ENCODE measurements at regions not wholly inside any gene's neighbourhood (a gene's known extent, or its start where the extent isn't known, plus 50 kb on each side); places are given as distances from the start of the nearest gene placed in this dataset.
"Not testable (repeated sequence)": the region's sequence is repeated elsewhere in the genome, so short reads cannot be mapped to it uniquely, and the experiment has no call there.

- DNase-seq (ENCODE audit: low spot score) = no peak
Measured at GRCh38 chr5:93359296-93359959, 221.6 kb downstream of the NR2F1-AS1 start.

DNA sequence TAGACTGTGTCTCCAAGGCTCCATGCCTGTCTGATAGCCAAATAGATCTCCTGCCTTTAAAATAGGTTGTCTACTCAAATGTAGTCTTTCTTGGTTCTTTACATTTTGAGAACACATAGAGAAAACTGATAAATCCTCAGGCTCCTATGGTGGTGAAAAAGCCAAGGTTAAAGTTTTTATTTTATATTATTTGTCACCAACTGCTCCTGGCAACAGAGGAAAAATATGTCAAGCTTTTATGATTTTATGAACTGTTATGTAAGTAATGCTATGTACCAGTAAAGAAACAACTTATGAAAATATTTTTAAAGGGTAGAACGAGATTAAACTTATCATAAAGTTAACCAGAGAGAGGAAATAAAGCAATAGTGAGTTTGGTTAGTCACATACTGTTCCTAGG is 222.8 kb downstream of the NR2F1-AS1 start:
- DNase-seq (ENCODE audit: low spot score) = no peak

DNA sequence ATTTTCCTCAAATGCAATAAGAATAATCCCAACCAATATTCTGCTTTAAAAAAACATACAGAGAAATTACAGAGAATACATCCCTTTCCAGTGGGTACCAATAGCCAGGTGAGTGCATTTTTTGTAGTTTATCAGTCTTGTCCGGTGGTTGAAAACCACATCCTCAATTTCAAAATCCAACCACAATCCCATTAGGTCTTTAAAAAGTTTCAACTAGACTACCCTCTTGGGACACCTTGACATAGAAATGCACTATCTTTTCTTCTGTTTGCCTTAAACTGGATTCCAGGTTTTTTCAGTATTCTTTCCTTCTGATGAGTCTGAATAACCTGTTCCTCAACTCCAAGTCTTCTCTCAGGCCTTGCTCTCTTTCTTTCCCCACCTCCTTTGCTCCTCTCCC is 223.3 kb downstream of the NR2F1-AS1 start:
- DNase-seq (ENCODE audit: low spot score) = no peak

DNA sequence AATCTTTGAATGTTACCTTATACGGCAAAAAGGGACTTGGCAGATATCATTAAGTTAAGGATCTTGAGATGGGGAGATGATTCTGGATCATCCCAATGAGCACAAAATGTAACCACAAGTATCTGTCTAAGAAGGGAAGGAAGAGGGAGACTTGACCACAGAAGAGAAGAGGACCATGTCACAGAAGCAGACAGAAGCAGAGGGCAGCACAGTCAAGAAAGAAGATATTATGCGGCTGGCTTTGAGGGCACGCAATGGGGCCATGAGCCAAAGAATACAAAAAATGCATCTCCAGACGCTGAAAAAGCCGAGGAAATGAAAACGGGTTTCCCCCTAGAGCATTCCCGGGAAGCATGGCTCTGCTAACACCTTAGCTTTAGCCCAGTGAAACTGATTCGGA is 225.3 kb downstream of the NR2F1-AS1 start:
- DNase-seq (ENCODE audit: low spot score) = no peak

DNA sequence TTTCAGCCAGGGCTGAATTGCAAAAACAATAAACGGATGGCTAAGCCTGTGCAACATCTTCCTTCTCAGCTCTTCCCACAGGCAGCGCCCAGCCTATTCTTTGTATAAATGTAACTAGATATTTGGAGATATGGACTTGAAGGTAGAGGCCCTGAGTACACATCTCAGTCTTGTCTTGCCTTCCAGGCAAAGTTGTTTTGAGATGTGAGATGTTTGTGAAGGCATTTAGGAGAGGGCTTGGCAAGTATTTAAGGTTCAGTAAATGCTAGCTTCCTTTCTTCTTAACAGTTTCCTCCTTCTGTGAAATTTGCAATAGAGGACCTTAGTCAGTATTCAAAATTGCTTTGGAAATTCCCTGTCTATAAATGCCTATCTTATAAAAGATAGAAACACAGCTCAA is 228.8 kb downstream of the NR2F1-AS1 start:
- no peak for DNase-seq (ENCODE audit: low spot score)

- DNase-seq (ENCODE audit: low spot score) = no peak
Measured at GRCh38 chr5:93349613-93350012, 231.4 kb downstream of the NR2F1-AS1 start.

- DNase-seq (ENCODE audit: low spot score) = no peak
Measured at GRCh38 chr5:93348231-93348630, 232.8 kb downstream of the NR2F1-AS1 start.

- DNase-seq (ENCODE audit: low spot score) = not testable (repeated sequence)
Measured at GRCh38 chr5:93346850-93347249, 234.2 kb downstream of the NR2F1-AS1 start.

DNA sequence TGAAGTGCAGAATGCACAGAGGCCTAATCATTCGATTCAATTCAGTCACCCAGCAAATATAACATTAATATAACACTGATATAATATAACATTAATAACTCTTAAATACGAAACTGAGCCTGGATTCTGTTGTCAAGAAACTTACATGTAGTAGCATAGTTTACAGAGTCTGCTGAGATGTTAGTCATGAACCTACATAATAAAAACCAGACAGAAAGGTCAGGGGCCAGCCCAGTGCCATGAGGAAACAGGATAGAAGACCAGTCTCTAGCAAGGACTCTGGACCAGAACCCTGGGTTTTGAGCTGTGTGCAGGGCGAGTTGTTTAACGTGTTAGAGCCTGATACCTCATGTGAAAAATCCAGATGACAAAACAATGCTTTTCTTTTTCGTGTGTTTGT is 234.7 kb downstream of the NR2F1-AS1 start:
- DNase-seq (ENCODE audit: low spot score) = no peak

DNA sequence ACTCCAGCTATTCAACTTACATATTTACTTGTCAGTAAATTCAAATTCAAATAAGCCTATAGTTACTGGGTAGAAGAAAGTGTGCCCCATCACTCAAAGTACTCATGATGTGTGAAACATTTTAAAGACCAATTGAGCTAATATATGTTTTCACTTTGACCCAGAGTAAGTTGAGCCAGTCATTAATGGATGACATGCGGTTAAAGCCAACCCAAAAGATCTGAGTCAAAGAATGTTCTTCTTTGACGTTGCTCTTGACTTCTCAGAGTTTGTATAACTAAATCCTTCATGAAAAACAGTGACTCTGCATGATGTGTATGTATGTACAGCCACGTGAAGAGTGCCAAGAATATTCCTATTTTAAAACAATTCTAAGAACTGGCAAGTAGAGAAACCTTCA is 237.4 kb downstream of the NR2F1-AS1 start:
- DNase-seq (ENCODE audit: low spot score) = no peak

GRCh38 chr5:93342563-93343061 is 238.4 kb downstream of the NR2F1-AS1 start:
- DNase-seq (ENCODE audit: low spot score) = no peak

GRCh38 chr5:93340881-93341280 is 240.1 kb downstream of the NR2F1-AS1 start:
- DNase-seq (ENCODE audit: low spot score) = no peak

- no peak for DNase-seq (ENCODE audit: low spot score)
Measured at GRCh38 chr5:93337138-93337537, 243.9 kb downstream of the NR2F1-AS1 start.

DNA sequence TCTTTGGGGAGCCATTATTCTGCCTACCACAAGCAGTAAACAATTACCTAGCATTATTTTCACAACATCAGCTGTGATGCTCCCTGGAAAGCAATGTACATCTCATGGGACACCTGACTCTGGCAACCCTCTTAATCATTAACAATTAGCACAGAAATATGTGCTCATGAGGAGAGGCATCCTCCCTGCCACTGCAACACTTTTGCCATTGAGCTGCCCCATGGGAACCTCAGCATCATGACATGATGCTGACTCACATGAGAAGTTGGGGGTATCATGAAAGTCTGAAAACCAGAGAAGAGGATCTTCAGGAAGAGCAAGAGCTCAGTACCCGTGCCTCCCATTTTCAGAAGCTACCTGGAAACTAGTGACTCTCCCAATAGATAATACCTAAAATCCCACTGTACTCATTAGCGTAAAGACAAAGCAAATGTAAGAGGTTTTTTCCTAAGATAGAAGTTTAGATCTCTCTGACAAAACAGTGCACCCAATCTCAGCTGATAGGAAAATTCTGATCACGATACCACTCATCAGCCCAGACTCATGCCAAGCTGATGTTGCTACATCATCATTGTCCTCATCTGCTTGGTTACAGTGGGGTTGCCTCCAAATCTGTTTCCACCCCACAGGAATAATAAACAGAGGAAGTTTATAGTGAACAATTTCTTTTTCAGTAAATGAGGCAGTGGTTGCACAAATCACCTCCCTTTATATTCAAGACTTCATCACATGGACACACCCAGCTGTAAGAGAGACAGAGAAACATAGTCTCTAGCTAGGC is 244.5 kb downstream of the NR2F1-AS1 start:
- no peak for DNase-seq (ENCODE audit: low spot score)

- DNase-seq (ENCODE audit: low spot score) = no peak
Measured at GRCh38 chr5:93331863-93332262, 249.2 kb downstream of the NR2F1-AS1 start.

DNA sequence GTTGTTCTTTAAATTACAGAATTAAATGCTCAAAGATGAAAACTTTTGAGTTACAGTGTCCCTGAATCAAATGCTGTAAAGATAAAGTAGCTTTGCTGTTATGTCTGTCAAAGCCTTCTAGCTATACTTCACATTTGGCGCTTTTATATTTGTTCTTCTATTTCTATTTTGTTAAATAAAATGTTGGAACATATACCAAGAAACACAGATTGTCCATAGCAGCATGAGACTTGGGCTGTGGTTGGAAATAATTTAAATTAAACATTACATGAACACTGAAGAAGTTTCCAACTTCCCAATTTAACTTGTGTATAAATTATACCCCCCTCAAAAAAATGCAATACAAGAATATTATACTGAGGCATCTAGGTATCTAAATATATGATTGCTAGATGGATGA is 249.8 kb downstream of the NR2F1-AS1 start:
- DNase-seq (ENCODE audit: low spot score) = no peak

DNA sequence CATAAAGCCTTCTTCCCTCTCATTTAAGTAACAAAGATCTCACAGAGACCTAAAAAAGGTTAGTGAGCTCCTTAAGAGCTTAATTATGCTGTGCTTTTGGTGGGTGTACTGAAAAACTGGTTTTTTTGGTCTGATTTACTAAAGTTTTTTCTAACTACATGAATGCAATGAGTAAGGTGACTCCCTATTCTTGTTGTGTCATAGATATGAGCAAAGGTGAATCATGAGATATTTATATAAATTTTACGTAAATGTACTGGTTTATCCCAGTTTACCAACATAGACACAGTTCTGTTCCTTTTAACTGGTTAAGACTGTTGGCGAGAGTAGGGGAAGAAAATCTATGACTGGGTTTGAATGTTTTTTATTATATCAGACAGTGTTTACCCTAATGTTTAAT is 250.5 kb downstream of the NR2F1-AS1 start:
- DNase-seq (ENCODE audit: low spot score) = no peak

DNA sequence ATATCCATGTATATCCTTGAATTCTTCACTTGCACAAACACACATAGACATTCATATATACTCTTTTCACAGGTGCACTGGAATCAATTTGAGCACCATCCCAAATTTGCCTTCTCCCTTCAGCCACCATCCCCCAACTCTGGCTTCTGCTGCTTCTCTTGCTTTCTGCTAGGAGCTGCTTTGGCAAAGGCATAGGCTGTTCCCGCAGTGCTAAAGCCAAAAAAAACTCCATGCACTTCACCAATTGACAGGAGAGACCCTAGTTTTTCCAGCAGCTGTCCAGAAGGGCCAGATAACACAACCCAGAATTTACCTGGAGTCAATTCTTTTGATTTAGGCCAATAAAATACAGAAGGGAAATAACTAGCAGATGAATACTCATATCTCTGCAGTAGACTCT is 251.3 kb downstream of the NR2F1-AS1 start:
- no peak for DNase-seq (ENCODE audit: low spot score)

DNA sequence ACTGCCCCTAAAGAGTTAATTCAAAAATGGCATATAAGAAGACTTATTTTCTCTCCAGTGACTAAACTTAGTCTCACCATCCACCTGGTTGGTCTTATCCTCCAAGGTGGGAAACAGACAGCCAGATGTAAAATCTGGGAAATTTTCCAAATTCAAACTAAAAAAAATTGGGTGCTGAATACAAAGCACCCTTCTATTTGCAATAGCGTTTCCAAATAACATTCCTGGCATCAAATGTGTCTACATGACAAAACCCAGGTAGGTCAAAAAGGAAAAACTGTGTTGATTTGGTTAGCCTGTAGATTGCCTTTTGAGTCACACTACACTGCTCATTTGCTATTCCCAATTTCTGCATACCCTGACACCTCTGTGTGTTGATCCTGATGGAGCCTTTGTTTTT is 252.2 kb downstream of the NR2F1-AS1 start:
- DNase-seq (ENCODE audit: low spot score) = no peak

- DNase-seq (ENCODE audit: low spot score) = no peak
Measured at GRCh38 chr5:93327605-93328004, 253.4 kb downstream of the NR2F1-AS1 start.

DNA sequence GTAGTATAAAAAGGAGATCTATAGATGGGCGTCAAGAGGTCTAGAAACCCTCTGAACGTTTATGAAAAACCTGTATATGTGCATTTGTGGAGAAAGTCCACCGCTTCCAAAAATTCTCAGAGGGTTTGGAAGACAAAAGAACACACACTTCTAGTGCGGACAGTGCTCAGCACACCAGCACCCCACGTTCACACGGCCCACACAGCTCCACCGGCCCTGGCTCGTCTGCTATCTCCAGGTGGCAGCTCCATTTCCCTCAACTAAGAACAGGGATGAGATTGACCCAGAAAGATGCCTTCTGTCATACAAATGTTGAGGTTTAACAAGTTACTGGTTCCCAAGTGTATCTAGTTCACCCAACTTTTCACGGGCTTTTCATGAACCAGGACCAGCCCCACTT is 255.1 kb downstream of the NR2F1-AS1 start:
- DNase-seq (ENCODE audit: low spot score) = no peak

- DNase-seq (ENCODE audit: low spot score) = no peak
Measured at GRCh38 chr5:93322974-93323860, 257.8 kb downstream of the NR2F1-AS1 start.

Measured in CD4-positive, alpha-beta T cell treated with Interleukin-15 for 4 hours (primary cell).